Activated CD4-positive, alpha-beta T cell treated with anti-CD3 and anti-CD28 coated beads, Interleukin-2, amount 50 U/mL, for 24 hours (primary cell): ENCODE measurements at regions not wholly inside any gene's neighbourhood (a gene's known extent, or its start where the extent isn't known, plus 50 kb on each side); places are given as distances from the start of the nearest gene placed in this dataset.

ENCODE experiments used
- DNase-seq, 2 donors: peaks; one replicate each; pipeline ENCODE4 v3.0.0-alpha.2; 2020; ENCODE audit warnings: low read depth in 1 of 2, low spot score in 1 of 2

DNA sequence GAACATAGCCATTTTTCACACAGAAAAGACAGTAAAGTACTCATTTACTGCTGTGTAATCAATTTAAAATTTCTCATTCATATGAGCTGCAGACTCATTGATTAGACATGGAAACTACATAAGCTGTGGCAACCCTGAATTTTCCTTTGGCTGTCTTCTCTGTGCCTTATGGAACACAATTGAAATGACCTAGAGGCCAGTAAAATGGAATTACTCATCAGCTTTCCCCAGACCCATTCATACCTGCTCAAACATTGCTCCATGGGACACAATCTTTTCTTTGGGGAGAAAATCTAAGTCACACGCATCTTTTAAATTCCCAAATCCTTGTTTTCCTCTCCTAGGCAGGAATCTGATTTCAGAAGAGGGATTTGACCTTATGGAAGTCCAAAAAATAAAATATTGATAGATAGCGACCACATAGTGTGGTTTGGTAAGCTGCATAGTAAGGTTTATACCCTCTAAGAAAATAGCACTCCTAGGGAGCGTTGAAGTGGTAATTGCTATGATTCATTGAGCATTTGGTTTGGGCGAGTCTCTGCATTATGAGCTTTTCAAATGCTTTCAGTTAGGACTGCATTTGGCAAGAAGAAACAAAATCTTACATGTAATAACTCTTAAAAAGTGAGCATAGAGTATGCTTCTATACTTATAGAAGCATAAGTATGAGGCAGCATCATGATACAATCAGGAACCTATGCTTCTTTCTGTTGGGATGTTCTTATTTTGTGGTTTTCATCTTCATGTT, 243.4 kb upstream of the GADL1 start:
- DNase-seq = no peak

GRCh38 chr3:31140470-31140869, 246.0 kb upstream of the GADL1 start:
- DNase-seq = no peak

DNA sequence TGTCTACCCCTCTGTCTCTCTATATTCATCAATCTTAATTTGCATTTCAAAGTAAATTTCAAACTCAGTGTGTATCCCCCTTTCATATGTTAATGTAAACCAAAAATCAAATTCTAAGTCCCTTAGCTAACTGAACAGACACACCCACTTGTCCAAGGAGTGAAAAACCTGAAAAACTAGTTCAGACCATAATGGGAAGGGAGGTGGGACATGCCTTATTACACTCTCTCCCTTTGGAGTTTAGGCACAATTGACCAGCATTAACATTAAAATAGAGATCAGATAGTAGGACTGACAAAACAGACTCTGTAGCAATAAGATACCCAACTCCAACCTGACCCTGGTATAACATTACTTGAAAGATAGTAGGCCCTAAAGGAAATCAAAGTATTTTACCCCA, 247.7 kb upstream of the GADL1 start:
- DNase-seq = no peak

- DNase-seq = no peak
Measured at GRCh38 chr3:31142543-31142942, 248.1 kb upstream of the GADL1 start.

- no peak for DNase-seq
Measured at GRCh38 chr3:31145062-31145461, 250.6 kb upstream of the GADL1 start.

DNA sequence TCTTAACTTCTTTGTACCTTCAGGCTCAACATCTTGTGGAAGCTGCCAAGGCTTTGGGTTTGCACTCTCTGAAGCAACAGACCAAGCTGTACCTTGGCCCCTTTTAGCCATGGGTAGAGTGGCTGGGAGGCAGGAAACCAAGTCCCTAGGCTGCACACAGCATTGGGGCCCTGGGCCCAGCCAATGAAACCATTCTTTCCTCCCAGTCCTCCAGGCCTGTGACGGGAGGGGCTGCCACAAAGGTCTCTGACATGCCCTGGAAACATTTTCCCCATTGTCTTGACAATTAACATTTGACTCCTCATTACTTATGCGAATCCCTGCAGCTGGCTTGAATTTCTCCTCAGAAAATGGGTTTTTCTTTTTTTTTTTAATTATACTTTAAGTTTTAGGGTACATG, 253.1 kb upstream of the GADL1 start:
- no peak for DNase-seq

GRCh38 chr3:31157047-31157694, 262.7 kb upstream of the GADL1 start:
- DNase-seq = no peak

DNA sequence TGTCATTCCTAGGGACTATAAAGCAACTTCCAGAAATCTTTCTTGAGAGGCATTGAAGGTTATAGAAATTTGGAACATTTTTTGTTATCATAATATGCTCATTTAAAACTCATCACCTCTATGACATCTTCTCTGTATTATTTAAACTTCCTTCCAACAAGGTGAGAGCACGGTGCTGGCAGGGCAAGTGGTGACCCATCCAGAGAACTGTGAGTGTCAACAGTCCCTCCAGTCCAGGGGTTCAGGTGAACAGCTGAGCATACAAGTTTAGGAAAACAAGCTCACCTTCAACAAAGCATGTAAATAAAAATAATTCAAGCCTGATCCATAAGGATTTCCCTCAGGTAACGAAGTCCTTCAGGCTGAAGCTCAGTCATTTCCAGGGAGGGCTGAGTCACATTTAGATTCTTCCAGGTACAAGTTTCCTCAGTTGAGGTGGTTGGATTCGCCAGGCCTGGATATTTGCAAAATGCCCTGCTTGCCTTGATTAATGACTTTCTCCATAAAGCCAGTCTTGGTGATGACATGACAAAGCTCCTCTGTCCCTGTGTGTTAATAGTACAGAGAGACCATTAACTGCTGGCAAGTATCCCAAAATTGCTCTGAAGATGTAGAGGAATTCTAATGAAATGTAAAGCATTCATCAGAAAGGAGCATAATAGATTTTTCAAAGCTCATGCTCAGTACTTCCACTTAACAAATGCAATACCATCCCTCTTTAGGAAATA, 263.6 kb upstream of the GADL1 start:
- DNase-seq = no peak

- no peak for DNase-seq
Measured at GRCh38 chr3:31159331-31160039, 265.0 kb upstream of the GADL1 start.

DNA sequence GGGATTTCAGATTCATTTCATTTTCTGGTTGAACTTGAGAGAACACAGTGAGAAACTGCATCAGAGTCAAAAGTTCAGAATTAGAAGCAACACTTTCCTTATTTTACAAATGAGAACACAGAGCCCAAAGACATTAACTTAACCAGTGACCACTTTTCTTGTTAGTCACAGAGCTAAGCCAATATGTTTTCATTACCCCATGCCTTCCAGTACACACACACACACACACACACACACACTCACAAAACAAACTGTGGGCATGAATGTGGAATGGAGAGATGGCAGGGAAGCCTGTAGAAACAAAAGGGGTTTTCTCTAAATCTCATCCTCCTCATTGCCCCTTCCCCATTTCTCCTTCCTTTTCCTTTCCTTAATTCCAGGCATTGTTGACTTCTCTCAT, 267.4 kb upstream of the GADL1 start:
- no peak for DNase-seq

DNA sequence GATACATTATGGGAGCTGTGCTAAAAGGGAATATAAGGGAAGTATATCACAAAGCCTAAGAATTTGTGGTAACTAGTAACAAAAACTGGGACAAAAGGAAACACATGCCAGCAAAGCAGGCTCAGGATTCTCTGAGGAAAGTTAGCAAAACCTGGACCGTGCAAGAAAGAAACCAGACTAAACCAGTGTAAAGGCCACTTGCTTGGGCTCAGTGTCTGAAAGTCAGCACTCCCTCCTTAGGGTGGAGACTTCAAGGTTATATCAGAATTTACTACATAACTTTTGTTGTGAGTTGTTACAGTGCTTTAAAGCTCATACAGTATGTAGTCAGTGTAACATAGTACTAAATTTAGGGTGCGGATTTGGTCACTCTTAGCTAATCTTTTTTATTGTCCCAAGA, 269.9 kb upstream of the GADL1 start:
- DNase-seq = no peak

DNA sequence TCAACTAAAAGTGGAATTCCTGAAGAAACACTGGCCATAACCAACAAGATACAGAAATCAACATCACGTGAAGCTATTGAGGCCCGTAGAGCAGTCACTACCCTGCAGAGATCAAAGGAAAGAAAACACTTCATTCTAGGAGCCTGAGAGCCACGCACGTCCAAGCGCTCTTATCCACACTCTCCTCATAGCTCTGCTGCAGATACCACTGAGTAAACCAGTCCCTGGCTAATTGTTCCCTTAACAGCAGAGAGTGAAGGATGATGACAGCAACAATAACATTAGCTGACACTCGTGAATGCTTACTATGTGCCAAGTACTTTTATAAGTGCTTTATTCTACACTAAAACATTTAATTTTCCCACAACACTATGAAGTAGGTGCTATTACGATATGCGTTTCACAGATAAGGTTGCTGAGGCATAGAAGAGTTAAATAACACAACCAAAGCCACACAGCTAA, 271.0 kb upstream of the GADL1 start:
- DNase-seq = no peak

DNA sequence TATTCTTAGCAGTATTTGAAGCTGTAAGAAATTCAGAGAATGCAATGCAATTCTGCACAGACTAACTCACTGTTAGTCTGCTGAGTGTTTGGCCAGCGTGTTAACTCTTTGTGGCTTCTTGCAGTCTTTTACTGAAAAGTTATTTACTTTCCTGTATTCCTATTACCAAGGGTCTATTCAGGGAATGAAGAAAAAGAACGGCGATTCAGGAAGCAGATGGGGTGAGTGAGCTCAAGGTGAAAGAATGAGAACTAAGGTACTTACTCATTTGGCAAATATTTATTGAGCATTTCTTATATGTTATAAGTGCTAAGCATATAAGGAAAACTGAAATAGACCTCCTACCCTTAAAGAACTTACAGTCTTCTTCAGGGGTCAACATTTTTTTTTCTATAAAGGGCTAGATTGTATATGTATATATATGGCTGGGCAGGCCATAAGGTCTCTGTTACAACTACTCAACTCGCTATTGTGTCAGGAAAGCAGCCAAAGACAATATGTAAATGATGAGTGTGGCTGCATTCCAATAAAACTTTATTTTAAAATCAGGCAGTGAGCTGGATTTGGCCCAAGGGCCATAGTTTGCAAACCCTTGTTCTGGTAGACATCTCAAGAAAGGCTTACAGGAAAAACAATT, 271.9 kb upstream of the GADL1 start:
- no peak for DNase-seq

- no peak for DNase-seq
Measured at GRCh38 chr3:31167666-31168065, 273.2 kb upstream of the GADL1 start.

- no peak for DNase-seq
Measured at GRCh38 chr3:31170932-31171670, 276.6 kb upstream of the GADL1 start.

DNA sequence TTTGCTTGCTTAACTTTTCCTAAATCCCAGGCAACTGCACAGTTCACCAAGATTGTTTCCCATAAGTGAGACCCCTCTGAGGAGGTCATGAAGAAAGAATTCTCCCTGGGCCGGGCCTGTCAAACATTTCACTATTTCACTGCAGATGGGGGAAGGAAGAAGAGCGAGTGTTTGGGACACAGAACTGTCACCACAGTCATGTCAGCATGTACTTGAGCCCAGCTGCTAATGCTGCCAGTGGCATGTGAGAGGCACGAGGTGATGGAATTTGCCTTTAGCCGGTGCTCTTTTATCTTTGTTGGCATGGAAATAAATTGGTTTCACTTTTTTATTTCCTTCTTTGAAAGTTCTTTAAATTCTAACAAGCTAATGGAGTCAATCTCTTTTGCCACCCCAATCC, 277.9 kb upstream of the GADL1 start:
- DNase-seq = no peak

DNA sequence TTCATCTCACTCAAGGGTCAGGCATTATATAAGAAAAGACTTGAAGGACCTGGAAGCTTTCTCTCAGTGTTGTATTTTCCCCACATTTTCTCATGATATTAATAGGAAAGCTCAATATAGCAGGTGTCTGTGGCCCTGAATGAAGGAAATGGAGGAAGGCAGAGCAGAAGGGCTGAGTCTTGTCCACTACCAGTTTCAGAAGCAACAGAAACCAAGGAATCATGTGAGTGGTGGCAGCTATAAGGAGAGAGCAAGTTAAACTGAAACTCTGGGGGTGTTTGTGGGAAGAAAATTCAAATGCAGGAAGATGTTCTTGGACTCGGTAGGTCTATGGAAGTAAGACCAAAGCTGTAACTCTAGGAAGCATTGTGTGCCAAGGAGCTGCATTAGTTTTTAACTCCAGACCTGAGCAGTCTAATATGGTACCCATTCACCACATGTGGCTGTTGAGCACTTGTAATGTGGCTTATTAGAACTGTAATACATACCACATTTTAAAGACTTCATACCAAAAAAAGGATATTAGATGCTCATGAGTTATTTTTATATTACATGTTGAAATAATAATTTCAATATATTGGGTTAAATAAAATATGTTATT, 278.8 kb upstream of the GADL1 start:
- no peak for DNase-seq

DNA sequence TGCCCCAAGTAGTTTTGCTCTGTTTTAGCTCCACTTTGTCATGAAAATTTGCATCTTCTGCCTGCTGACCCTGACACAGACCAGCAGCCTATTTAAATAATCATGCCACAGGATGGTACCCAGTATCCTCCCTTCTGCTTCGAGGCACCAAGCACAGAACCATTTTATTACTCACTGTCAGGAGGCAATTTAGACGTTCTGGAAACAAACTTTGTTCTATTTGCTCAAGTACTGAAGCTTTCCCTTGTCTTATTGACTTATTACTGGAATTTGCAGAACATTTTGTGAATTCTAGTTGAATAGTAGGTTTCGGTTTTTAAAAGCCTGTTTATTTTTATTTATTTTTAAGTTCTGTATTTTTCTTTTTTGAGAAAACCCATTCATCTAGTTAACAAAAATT, 279.6 kb upstream of the GADL1 start:
- DNase-seq = no peak

DNA sequence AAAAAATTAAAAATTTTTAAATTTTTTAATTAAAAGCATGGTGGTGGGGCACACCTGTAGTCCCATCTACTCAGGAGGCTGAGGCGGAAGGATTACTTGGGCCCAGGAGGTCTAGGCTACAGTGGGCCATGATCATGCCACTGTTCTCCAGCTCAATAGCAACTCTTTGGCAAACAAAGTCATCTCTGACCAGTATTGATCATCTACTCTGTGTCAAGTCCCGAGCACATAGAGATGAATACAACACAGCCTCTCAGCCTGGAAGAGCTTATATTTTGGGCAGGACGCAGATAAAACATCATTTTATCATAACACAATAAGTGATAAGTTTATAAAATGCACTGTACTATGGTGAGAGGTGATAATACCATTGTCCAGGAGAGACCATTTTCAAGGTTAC, 281.6 kb upstream of the GADL1 start:
- no peak for DNase-seq

- no peak for DNase-seq
Measured at GRCh38 chr3:31178467-31178866, 284.0 kb upstream of the GADL1 start.
